ENCODE measurements at regions not wholly inside any gene's neighbourhood (a gene's known extent, or its start where the extent isn't known, plus 50 kb on each side); places are given as distances from the start of the nearest gene placed in this dataset.

DNA sequence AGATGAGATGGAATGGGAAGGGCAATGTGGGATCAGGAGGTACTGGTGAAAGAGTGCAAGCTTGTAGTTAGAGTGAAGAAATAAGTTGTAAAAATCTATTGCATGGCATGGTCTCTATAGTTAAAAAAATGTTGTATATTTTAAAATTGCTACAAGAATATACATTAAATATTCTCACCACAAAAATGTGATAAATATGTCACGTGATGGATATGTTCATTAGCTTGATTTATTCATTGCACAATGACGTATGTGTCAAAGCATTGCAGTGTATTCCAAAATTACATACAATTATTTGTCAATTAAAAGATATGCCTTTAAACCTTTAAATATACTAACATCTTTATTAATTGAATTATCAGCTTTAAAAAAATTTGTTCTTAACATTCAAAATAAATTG, 1607.1 kb downstream of the REEP3 start:
- DNase-seq (ENCODE audit: low read depth): no peak
- H3K4me3 ChIP-seq (ENCODE audit: low read depth, low read length): no peak overlapping the region
- TF ChIP-seq, protein P1, sequence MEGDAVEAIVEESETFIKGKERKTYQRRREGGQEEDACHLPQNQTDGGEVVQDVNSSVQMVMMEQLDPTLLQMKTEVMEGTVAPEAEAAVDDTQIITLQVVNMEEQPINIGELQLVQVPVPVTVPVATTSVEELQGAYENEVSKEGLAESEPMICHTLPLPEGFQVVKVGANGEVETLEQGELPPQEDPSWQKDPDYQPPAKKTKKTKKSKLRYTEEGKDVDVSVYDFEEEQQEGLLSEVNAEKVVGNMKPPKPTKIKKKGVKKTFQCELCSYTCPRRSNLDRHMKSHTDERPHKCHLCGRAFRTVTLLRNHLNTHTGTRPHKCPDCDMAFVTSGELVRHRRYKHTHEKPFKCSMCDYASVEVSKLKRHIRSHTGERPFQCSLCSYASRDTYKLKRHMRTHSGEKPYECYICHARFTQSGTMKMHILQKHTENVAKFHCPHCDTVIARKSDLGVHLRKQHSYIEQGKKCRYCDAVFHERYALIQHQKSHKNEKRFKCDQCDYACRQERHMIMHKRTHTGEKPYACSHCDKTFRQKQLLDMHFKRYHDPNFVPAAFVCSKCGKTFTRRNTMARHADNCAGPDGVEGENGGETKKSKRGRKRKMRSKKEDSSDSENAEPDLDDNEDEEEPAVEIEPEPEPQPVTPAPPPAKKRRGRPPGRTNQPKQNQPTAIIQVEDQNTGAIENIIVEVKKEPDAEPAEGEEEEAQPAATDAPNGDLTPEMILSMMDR (conservative IDR thresholded peaks at IDR 0.05; ENCODE audit: low read depth, low read length): no peak

DNA sequence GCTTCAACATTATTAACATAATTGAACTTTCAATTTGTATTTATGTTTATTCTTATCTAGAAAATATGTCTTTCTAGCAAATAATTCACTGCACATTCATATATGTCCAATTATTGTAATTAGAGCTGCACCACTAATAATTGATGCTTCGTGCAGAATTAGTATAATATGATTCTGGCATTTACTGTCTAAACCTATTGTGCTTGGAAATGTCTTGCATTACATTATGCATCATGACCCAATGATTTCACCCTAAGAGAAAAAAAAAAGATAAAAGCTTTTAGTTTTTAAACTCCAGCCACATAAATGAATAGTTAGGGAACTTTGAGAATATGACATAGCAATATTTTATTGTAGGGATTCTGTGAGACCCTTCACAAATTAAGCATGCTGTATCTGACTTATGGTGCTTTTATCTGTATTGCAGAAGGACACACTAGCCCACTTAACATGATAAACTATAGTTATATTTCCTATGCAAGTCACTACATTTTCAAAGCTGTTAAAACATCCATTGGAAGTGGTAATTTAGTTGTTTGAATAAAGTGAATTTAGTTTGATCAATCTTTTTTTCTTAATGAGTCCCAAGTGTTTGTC, 1609.1 kb downstream of the REEP3 start:
- DNase-seq (ENCODE audit: low read depth): no peak
- TF ChIP-seq, protein P1 (conservative IDR thresholded peaks at IDR 0.05; ENCODE audit: low read depth, low read length): no peak
- H3K4me3 ChIP-seq (ENCODE audit: low read depth, low read length): no peak overlapping the region

DNA sequence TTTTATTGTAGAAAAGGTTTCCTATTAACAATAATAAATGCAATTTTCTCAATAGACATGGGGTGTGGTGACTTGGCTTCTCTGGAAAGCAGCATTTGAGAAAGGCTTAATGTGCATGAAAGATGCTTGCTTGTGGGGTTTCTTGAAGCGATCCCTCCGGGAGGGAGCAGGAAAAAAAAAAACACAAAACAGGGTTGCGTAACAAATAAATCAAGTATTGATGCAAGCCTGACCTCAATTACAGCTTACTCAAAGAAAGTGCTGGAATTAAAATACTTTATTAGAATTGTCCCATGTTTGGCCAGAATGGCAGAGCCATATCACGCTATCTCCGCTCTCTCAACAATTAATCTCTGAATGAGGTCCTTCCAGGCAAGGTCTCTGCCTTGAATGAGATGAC, 1612.5 kb downstream of the REEP3 start:
- DNase-seq (ENCODE audit: low read depth): no peak
- TF ChIP-seq, protein P1 (conservative IDR thresholded peaks at IDR 0.05; ENCODE audit: low read depth, low read length): no peak
- no peak overlapping the region for H3K4me3 ChIP-seq (ENCODE audit: low read depth, low read length)

DNA sequence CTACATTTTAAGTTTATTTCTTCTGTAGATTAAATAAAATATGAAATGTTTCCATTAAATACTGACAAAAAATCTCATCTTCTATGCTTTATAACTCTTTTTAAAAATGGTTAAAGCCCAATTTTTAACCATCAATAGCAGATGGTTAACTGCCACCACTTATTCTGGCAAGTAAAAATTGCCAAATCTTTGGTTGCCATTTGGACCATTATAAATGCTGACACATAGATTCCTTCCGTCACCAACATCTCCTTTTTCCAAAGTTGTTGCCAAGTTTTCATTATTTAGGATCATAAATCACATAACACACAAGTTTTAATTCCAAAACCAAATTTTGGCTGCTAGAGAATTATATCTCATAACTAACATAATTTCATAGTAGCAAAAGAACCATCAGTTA, 1614.3 kb downstream of the REEP3 start:
- no peak for DNase-seq (ENCODE audit: low read depth)
- TF ChIP-seq, protein P1 (conservative IDR thresholded peaks at IDR 0.05; ENCODE audit: low read depth, low read length): no peak
- no peak overlapping the region for H3K4me3 ChIP-seq (ENCODE audit: low read depth, low read length)

DNA sequence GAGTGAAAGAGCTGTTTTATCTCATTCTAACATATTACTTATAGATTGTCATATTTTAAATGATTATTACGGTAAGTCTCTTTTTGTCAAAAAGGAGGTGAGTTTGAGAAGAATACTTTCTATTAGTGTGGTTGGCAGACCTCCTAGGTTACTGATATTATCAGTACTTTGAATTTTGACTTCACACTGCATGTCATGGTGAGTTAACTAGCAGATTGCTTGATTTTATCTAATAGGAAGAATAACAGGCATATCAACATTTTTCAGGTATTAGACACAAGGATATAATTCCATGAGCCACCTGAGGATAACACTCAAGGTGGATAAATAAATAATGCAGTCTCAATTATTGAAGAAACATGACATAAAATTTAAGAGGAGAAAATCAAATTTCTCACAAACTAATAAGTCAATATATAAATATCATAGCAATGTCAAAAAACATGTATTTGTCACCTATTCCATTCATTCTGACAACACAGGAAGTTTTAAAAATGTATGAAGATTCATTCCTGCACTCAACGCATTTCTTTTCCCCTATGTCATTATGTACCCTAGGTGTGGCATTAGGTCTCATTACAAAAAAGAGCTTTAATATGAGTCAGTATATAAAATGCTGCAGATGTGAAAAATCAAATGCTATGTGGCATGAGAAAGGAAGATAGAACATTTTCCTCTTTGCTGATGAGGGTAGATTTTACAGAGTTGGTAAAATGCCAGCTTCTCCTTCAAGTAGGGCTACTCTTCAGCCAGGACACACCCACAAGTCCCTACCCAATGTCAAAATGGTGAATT, 1621.6 kb downstream of the REEP3 start:
- no peak overlapping the region for H3K4me3 ChIP-seq (ENCODE audit: low read depth, low read length)
- DNase-seq (ENCODE audit: low read depth): no peak
- TF ChIP-seq, protein P1 (conservative IDR thresholded peaks at IDR 0.05; ENCODE audit: low read depth, low read length): no peak

DNA sequence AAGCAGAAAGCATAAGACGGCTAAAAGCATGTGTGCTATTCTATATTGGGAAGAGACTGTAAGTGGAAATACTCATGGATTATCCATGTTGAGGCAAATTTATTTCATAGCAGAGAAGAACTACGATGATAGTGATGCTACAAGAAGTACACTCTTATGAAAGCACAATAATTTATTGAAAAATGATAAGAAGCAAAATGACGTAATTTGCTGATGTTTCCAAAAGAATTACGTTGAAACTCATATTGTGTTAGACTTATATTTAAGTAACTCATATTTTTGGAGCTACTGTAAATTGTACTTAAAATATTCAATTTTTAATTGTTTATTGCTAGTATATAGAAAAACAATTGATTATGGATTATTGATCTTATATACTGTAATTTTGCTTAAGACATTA, 1622.5 kb downstream of the REEP3 start:
- DNase-seq (ENCODE audit: low read depth): no peak
- H3K4me3 ChIP-seq (ENCODE audit: low read depth, low read length): no peak overlapping the region

More for the DNA sequence above, 1622.5 kb downstream of the REEP3 start:
- TF ChIP-seq, protein P1 (conservative IDR thresholded peaks at IDR 0.05; ENCODE audit: low read depth, low read length): no peak

Data from epithelial cell of proximal tubule (primary cell).